Sigmoid colon (tissue), 6 donors: ENCODE measurements at regions not wholly inside any gene's neighbourhood (a gene's known extent, or its start where the extent isn't known, plus 50 kb on each side); places are given as distances from the start of the nearest gene placed in this dataset.

Experiments used
- DNase-seq: peaks from one replicate; pipeline ENCODE4 v3.0.0-alpha.2; 2019
- H3K27ac ChIP-seq, 4 donors: fragments of 200-600 bp; sonication (generic); one replicate each; pipeline ENCODE4 v1.5.1; 2016 to 2019; ENCODE audit warnings: mild to moderate bottlenecking in 1 of 4
- H3K27me3 ChIP-seq, 3 donors: fragments of 200-600 bp; sonication (generic); one replicate each; pipeline ENCODE4 v1.5.1; 2019; ENCODE audit warnings: mild to moderate bottlenecking in 1 of 3
- H3K36me3 ChIP-seq, 4 donors: fragments of 200-600 bp; sonication (generic); one replicate each; pipeline ENCODE4 v1.5.1; 2016 to 2019
- H3K4me1 ChIP-seq, 4 donors: fragments of 200-600 bp; sonication (generic); one replicate each; pipeline ENCODE4 v1.5.1; 2017 to 2019
- H3K4me3 ChIP-seq, 4 donors: fragments of 200-600 bp; sonication (generic); one replicate each; pipeline ENCODE4 v1.5.1; 2017 to 2019; ENCODE audit warnings: mild to moderate bottlenecking in 2 of 4, moderate library complexity in 1 of 4
- H3K9me3 ChIP-seq, 4 donors: fragments of 200-600 bp in 3 of 4; sonication (generic) in 3 of 4; one replicate each; pipeline versions ENCODE4 v1.5.1 to v1.6.1; 2013 to 2019
- CTCF ChIP-seq, 4 experiments: fragments of 450-650 bp in 3 of 4; fragments of 200-600 bp in 1 of 4; IDR thresholded peaks; one replicate each; pipeline ENCODE4 v1.5.1; 2016 to 2019; ENCODE audit warnings: antibody characterized with exemption in 4 of 4, mild to moderate bottlenecking in 3 of 4, moderate library complexity in 2 of 4
- EP300 ChIP-seq, 4 donors: sonication (generic); formaldehyde crosslinking; IDR thresholded peaks; one replicate each; pipeline ENCODE4 v1.6.1; 2017; ENCODE audit warnings: antibody characterized with exemption in 4 of 4
- POLR2A ChIP-seq, 2 donors: fragments of 450-650 bp; IDR thresholded peaks; one replicate each; pipeline ENCODE4 v1.6.1; 2016; ENCODE audit warnings: antibody characterized with exemption in 2 of 2, mild to moderate bottlenecking in 2 of 2, moderate library complexity in 2 of 2
- POLR2AphosphoS5 ChIP-seq, 4 donors: sonication (generic); formaldehyde crosslinking; IDR thresholded peaks; one replicate each; pipeline ENCODE4 v1.6.1; 2017; ENCODE audit warnings: antibody characterized with exemption in 4 of 4
- WGBS, 2 donors: extraction: QIAGEN DNeasy Blood & Tissue Kit; methylation state at CpG; one replicate each; pipeline ENCODE4 v1.1.7; 2013; 5-methylcytosine and 5-hydroxymethylcytosine counted together
- intact Hi-C: fragments of 100-400 bp; cut with DNase I; formaldehyde crosslinking; loops from one replicate; pipeline ENCODE4 v1.15.1; 2023
- donor health status: healthy with polysubstance abuse.
- donor health status: healthy.

GRCh38 chr4:14023036-14023435 is 395.5 kb upstream of the BOD1L1 start:
- DNase-seq, result no peak
- intact Hi-C loops, result no loop called here
- TF ChIP-seq POLR2A (IDR thresholded peaks at IDR 0.05), result no peak
- TF ChIP-seq POLR2AphosphoS5 (IDR thresholded peaks at IDR 0.05), result no peak
- no peak for TF ChIP-seq CTCF (IDR thresholded peaks at IDR 0.05)
- no peak for TF ChIP-seq EP300 (IDR thresholded peaks at IDR 0.05)
- Histone ChIP-seq H3K9me3 (no peaks in the 10 kb centered on the region), H3K36me3 (no peaks in the 10 kb centered on the region), H3K27me3 (no peaks in the 10 kb centered on the region), H3K4me3 (no peak overlapping the region), H3K27ac (no peak overlapping the region), H3K4me1 (no peaks in the 10 kb centered on the region)
- 89 to 93% methylated on average over 3 of the region's 3 CpGs for WGBS, 2 donors

- Histone ChIP-seq H3K27me3 (no peaks in the 10 kb centered on the region), H3K36me3 (no peaks in the 10 kb centered on the region), H3K9me3 (no peaks in the 10 kb centered on the region), H3K4me3 (no peak overlapping the region), H3K27ac (no peak overlapping the region), H3K4me1 (peaks cover 0 to 6% (median 0%) of the 10 kb centered on the region in 4 donors)
- intact Hi-C loops, result no loop called here
- no peak for DNase-seq
- 86 to 96% methylated on average over 1 of the region's 1 CpG for WGBS, 2 donors
- TF ChIP-seq POLR2A (IDR thresholded peaks at IDR 0.05) (no peak), EP300 (IDR thresholded peaks at IDR 0.05) (no peak), CTCF (IDR thresholded peaks at IDR 0.05) (no peak), POLR2AphosphoS5 (IDR thresholded peaks at IDR 0.05) (no peak)
Measured at GRCh38 chr4:14023896-14024295, 396.4 kb upstream of the BOD1L1 start.

- Histone ChIP-seq H3K4me1 (peaks cover 0 to 10% (median 0%) of the 10 kb centered on the region in 4 donors), H3K4me3 (no peak overlapping the region), H3K27ac (no peak overlapping the region), H3K36me3 (no peaks in the 10 kb centered on the region), H3K9me3 (no peaks in the 10 kb centered on the region), H3K27me3 (no peaks in the 10 kb centered on the region)
- DNase-seq, result no peak
- WGBS, 2 donors, result 63 to 67% methylated on average over 5 of the region's 5 CpGs
- intact Hi-C loops, result no loop called here
- TF ChIP-seq POLR2AphosphoS5 (IDR thresholded peaks at IDR 0.05), result no peak
- TF ChIP-seq POLR2A (IDR thresholded peaks at IDR 0.05), result no peak
- TF ChIP-seq EP300 (IDR thresholded peaks at IDR 0.05), result no peak
- TF ChIP-seq CTCF (IDR thresholded peaks at IDR 0.05), result no peak
Measured at GRCh38 chr4:14025111-14025510, 397.6 kb upstream of the BOD1L1 start.

GRCh38 chr4:14025891-14026290 is 398.4 kb upstream of the BOD1L1 start:
- no peak for TF ChIP-seq CTCF (IDR thresholded peaks at IDR 0.05)
- TF ChIP-seq EP300 (IDR thresholded peaks at IDR 0.05), result no peak
- Histone ChIP-seq H3K27ac (no peak overlapping the region), H3K4me1 (peaks cover 0 to 10% (median 0%) of the 10 kb centered on the region in 4 donors), H3K36me3 (no peaks in the 10 kb centered on the region), H3K27me3 (no peaks in the 10 kb centered on the region), H3K4me3 (no peak overlapping the region), H3K9me3 (no peaks in the 10 kb centered on the region)
- WGBS, 2 donors, result 92 to 94% methylated on average over 5 of the region's 5 CpGs
- intact Hi-C loops, result no loop called here
- no peak for DNase-seq

GRCh38 chr4:14028862-14029261 is 401.3 kb upstream of the BOD1L1 start:
- peaks cover 0 to 10% (median 0%) of the 10 kb centered on the region in 4 donors for H3K4me1 ChIP-seq
- peak; percentile 13 to 81 (median 58) for TF ChIP-seq EP300 (IDR thresholded peaks at IDR 0.05)
- peak; percentile 27 to 52 (median 38) for TF ChIP-seq POLR2AphosphoS5 (IDR thresholded peaks at IDR 0.05)
- no peak for TF ChIP-seq POLR2A (IDR thresholded peaks at IDR 0.05)
- H3K4me3 ChIP-seq, result no peak overlapping the region
- WGBS, 2 donors, result 70 to 75% methylated on average over 11 of the region's 11 CpGs
- H3K27ac ChIP-seq, result peak overlapping the region in 2 of 4 donors; percentile 11 to 26
- intact Hi-C loops, result no loop called here
- no peaks in the 10 kb centered on the region for H3K9me3 ChIP-seq
- DNase-seq, result peak; percentile 64
- H3K27me3 ChIP-seq, result no peaks in the 10 kb centered on the region
- H3K36me3 ChIP-seq, result no peaks in the 10 kb centered on the region
